ENCODE measurements at regions not wholly inside any gene's neighbourhood (a gene's known extent, or its start where the extent isn't known, plus 50 kb on each side); places are given as distances from the start of the nearest gene placed in this dataset.

DNA sequence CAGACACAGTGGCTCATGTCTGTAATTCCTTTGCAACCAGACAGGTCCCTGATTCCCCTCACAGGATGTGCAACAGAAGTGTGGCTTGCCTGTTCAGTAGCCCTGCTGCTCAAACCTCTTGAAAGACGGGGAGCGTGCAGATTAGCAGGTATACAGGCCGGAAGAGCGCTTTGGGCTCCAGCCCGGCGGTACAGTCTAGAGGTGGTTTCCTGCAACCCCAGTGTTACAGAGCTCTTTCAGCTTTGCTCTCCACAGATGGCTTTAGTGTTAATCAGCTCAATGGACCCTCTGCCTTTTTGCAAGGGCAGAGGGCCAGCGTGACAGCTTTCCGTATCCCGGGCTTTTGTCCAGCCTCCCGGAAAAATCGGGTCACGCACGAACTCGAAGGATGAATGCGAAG lies 67.2 kb upstream of the TNFRSF21 start (continued):
- TF ChIP-seq, protein P1, sequence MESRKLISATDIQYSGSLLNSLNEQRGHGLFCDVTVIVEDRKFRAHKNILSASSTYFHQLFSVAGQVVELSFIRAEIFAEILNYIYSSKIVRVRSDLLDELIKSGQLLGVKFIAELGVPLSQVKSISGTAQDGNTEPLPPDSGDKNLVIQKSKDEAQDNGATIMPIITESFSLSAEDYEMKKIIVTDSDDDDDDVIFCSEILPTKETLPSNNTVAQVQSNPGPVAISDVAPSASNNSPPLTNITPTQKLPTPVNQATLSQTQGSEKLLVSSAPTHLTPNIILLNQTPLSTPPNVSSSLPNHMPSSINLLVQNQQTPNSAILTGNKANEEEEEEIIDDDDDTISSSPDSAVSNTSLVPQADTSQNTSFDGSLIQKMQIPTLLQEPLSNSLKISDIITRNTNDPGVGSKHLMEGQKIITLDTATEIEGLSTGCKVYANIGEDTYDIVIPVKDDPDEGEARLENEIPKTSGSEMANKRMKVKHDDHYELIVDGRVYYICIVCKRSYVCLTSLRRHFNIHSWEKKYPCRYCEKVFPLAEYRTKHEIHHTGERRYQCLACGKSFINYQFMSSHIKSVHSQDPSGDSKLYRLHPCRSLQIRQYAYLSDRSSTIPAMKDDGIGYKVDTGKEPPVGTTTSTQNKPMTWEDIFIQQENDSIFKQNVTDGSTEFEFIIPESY (IDR thresholded peaks at IDR 0.05; ENCODE audit: borderline replicate concordance, low read depth), result no peak

DNA sequence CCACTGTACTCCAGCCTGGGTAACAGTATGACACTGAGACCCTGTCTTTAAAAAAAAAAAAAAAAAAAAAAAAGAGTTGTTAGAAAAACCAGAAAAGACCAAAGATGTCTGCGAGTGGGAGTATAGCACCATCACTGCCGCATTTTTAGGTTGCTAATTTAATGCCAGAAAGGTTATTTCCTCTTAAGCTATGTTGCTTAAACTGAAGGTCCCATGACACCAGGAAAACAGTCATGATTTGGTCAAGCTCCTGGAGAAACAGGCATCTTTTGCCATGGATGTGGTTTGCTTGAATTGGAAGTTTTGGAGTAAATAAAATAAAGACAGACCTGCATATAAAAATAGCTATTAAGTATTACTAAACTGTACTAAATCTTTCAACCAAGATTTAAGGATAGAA lies 68.3 kb upstream of the TNFRSF21 start:
- no peak overlapping the region for H3K4me2 ChIP-seq
- POLR2A ChIA-PET, result no interaction called here

More for the DNA sequence above, 68.3 kb upstream of the TNFRSF21 start:
- Histone ChIP-seq H3K9me2 (no peaks in the 10 kb centered on the region), H3K9me3 (no peaks in the 10 kb centered on the region), H3K4me3 (ENCODE audit: low read depth in 2 of 2, low read length in 1 of 2) (no peak overlapping the region), H3K27me3 (ENCODE audit: insufficient read depth) (peaks cover 18% of the 10 kb centered on the region; the same call in 1 of the 2 replicates), H2AFZ (ENCODE audit: low read depth) (no peak overlapping the region), H3F3A (replicated peaks; ENCODE audit: insufficient read depth) (no peaks in the 10 kb centered on the region), H3K4me1 (ENCODE audit: control insufficient read depth in 1 of 2, insufficient read depth in 2 of 2, low read depth in 1 of 2, low read length in 1 of 2) (no peaks in the 10 kb centered on the region), H3K79me2 (ENCODE audit: insufficient read depth) (no peaks in the 10 kb centered on the region), H3K27ac (ENCODE audit: low read depth in 2 of 2, low read length in 1 of 2) (no peak overlapping the region), H4K20me1 (ENCODE audit: insufficient read depth) (no peaks in the 10 kb centered on the region), H3K9ac (no peak overlapping the region), H3K36me3 (replicated peaks in 1 of 2; ENCODE audit: control insufficient read depth in 1 of 2, insufficient read depth in 2 of 2, low read length in 1 of 2) (no peaks in the 10 kb centered on the region)
- no peak for DNase-seq
- 21% methylated on average over 2 of the region's 2 CpGs for WGBS (ENCODE audit: low lambda C conversion rate)
- CTCF ChIA-PET, result no interaction called here
- TF ChIP-seq, protein P2, sequence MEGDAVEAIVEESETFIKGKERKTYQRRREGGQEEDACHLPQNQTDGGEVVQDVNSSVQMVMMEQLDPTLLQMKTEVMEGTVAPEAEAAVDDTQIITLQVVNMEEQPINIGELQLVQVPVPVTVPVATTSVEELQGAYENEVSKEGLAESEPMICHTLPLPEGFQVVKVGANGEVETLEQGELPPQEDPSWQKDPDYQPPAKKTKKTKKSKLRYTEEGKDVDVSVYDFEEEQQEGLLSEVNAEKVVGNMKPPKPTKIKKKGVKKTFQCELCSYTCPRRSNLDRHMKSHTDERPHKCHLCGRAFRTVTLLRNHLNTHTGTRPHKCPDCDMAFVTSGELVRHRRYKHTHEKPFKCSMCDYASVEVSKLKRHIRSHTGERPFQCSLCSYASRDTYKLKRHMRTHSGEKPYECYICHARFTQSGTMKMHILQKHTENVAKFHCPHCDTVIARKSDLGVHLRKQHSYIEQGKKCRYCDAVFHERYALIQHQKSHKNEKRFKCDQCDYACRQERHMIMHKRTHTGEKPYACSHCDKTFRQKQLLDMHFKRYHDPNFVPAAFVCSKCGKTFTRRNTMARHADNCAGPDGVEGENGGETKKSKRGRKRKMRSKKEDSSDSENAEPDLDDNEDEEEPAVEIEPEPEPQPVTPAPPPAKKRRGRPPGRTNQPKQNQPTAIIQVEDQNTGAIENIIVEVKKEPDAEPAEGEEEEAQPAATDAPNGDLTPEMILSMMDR (IDR thresholded peaks at IDR 0.05), result no peak
- TF ChIP-seq, protein P3, sequence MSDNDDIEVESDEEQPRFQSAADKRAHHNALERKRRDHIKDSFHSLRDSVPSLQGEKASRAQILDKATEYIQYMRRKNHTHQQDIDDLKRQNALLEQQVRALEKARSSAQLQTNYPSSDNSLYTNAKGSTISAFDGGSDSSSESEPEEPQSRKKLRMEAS (IDR thresholded peaks at IDR 0.05; ENCODE audit: low read depth), result no peak
- TF ChIP-seq, protein P4, sequence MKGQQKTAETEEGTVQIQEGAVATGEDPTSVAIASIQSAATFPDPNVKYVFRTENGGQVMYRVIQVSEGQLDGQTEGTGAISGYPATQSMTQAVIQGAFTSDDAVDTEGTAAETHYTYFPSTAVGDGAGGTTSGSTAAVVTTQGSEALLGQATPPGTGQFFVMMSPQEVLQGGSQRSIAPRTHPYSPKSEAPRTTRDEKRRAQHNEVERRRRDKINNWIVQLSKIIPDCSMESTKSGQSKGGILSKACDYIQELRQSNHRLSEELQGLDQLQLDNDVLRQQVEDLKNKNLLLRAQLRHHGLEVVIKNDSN (IDR thresholded peaks at IDR 0.05; ENCODE audit: borderline replicate concordance, low read depth), result no peak
- TF ChIP-seq, protein P5, sequence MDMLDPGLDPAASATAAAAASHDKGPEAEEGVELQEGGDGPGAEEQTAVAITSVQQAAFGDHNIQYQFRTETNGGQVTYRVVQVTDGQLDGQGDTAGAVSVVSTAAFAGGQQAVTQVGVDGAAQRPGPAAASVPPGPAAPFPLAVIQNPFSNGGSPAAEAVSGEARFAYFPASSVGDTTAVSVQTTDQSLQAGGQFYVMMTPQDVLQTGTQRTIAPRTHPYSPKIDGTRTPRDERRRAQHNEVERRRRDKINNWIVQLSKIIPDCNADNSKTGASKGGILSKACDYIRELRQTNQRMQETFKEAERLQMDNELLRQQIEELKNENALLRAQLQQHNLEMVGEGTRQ (IDR thresholded peaks at IDR 0.05; ENCODE audit: borderline replicate concordance, low read depth, low read length), result no peak
- TF ChIP-seq NRF1 (IDR thresholded peaks at IDR 0.05; ENCODE audit: low read depth, low read length) (no peak), JUND (IDR thresholded peaks at IDR 0.05) (no peak), TAF1 (IDR thresholded peaks at IDR 0.05; ENCODE audit: borderline replicate concordance, low read depth, low read length) (no peak), EP300 (IDR thresholded peaks at IDR 0.05; ENCODE audit: borderline replicate concordance in 1 of 2, low read depth in 1 of 2, low read length in 1 of 2) (no peak), MEF2A (IDR thresholded peaks at IDR 0.05; ENCODE audit: borderline replicate concordance, low read depth) (no peak), RCOR1 (IDR thresholded peaks at IDR 0.05; ENCODE audit: low read length) (no peak), GATA2 (CRISPR knock-in tag; IDR thresholded peaks at IDR 0.05) (no peak)
- TF ChIP-seq, protein P6, sequence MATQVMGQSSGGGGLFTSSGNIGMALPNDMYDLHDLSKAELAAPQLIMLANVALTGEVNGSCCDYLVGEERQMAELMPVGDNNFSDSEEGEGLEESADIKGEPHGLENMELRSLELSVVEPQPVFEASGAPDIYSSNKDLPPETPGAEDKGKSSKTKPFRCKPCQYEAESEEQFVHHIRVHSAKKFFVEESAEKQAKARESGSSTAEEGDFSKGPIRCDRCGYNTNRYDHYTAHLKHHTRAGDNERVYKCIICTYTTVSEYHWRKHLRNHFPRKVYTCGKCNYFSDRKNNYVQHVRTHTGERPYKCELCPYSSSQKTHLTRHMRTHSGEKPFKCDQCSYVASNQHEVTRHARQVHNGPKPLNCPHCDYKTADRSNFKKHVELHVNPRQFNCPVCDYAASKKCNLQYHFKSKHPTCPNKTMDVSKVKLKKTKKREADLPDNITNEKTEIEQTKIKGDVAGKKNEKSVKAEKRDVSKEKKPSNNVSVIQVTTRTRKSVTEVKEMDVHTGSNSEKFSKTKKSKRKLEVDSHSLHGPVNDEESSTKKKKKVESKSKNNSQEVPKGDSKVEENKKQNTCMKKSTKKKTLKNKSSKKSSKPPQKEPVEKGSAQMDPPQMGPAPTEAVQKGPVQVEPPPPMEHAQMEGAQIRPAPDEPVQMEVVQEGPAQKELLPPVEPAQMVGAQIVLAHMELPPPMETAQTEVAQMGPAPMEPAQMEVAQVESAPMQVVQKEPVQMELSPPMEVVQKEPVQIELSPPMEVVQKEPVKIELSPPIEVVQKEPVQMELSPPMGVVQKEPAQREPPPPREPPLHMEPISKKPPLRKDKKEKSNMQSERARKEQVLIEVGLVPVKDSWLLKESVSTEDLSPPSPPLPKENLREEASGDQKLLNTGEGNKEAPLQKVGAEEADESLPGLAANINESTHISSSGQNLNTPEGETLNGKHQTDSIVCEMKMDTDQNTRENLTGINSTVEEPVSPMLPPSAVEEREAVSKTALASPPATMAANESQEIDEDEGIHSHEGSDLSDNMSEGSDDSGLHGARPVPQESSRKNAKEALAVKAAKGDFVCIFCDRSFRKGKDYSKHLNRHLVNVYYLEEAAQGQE (IDR thresholded peaks at IDR 0.05; ENCODE audit: low read depth, low read length), result no peak
